Germinal center (tissue), 1 donor: ENCODE measurements at regions not wholly inside any gene's neighbourhood (a gene's known extent, or its start where the extent isn't known, plus 50 kb on each side); places are given as distances from the start of the nearest gene placed in this dataset.

Experiments used
- DNase-seq: peaks from one replicate; pipeline ENCODE4 v3.0.0; 2012; ENCODE audit warnings: mixed read lengths, low spot score

DNA sequence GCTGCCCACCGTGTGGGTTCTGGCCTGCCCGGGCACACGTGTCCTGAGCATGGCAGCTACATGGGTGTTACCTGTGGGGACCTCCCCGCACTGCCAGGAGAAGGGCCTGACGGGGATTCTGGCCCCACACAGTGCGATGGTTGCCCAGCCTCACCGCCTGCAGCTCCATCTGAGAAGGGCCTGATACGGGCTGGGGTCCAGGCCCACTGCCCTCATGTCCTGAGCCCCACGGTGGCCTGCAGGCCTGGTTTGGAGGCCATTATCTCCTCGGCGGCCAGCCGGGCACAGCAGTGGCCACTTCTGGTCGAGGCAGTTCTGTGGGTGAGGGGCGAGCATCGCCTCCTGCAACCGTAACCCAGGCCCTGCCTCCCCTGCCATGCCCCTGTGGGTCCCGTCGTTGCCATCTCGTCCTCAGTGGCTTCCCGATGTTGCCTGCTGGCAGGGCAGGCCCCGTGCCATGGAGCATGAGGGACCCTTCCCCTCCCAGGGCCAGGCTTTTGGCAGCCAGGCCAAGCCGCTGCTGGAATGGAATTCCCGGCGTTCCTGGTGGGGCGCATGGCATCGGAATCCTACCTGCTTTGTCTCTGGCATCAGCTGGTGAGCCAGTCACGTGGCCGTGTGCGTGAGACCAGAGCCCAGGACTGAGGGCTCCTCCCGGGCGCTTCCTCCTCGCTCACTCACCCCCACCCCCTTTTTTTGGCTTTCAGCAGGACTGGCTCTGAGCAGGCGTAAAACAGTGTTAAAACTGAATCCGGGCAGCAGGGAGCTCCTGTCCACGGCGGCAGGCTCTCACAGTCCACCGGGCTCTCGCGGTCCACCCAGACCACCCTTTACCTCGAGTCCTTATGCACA is 71.9 kb upstream of the PPARA start:
- DNase-seq, result no peak

DNA sequence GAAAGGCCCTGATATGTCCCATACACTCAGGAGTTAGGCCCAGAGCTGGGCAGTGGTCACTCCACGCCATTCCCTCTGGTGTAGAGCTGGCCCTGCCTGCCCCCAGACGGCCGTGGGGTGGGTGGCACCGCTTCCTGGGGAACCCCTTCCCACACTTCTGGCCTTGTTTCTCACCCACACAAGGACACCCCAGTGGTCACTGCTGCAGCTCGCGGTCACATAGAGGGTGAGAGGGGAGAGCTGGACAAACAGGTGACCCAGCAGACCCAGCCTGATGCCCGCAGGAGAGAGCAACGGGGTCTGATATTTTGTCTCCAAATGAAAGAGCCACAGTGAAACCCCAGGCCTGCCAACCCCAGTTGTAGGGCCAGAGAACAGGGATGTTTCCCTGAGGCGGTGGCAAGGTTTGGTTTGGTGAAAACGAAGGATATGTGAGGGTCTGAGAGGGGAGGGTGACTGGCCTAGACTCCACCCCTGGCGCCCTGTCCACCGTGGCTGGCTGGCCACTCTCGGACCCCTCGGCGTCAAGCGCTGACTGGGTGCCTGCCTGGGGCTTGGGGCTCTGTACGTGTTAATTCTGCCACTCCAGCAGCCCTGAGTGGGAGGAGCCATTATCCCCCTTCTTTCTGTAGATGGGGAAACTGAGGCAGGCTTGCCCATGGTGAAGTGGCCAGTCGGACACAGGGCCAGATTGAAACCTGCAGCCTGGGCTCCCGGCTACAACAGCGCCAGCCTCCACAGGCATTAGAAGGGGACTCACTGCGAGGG is 71.0 kb upstream of the PPARA start:
- DNase-seq, result no peak

DNA sequence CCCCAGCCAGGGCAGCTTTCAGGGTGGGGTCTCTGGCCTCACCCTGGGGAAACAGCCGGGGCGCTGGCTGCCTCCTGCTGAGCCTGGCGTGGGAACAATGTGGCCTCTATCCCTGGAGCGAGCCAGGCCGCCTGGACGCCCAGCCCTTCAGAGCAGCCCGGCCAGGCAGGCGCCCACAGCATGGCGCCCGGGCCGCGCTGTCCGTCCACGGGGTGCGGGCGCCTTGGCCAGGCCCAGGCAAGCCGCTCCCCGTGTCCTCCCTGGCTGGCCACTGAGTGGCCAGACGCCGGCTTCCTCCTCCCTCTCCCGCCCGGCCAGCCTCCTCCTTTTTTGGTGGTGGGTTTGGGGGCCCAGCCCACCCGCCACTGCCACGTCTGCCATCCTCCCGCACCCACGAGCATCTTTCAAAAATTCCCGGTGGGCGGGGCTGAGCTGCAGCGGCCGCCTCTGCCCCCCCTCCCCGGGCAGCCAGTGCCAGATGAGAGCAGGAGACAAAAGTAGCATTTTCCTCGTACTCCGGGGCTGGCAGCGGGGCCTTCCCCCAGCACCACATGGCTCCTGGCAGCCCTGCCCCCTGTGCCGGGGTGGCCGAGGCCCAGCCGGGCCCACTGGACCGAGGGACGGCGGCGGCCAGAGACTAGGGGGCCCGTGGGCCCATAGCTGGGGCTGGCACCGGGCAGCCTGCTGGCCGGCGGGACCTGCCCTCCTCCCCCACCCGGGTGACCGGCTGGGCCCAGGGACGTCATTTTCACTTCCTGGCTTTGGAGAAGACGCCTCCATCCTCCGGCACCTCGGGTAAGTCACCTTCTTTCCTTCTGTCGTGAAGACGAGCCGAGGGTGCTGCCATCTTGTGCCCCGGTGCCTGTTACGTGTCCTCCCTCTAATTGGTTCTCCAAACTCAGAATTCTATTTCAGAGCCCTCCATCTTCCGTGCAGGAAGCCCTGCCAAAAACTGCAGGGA is 70.2 kb upstream of the PPARA start:
- DNase-seq, result no peak

DNA sequence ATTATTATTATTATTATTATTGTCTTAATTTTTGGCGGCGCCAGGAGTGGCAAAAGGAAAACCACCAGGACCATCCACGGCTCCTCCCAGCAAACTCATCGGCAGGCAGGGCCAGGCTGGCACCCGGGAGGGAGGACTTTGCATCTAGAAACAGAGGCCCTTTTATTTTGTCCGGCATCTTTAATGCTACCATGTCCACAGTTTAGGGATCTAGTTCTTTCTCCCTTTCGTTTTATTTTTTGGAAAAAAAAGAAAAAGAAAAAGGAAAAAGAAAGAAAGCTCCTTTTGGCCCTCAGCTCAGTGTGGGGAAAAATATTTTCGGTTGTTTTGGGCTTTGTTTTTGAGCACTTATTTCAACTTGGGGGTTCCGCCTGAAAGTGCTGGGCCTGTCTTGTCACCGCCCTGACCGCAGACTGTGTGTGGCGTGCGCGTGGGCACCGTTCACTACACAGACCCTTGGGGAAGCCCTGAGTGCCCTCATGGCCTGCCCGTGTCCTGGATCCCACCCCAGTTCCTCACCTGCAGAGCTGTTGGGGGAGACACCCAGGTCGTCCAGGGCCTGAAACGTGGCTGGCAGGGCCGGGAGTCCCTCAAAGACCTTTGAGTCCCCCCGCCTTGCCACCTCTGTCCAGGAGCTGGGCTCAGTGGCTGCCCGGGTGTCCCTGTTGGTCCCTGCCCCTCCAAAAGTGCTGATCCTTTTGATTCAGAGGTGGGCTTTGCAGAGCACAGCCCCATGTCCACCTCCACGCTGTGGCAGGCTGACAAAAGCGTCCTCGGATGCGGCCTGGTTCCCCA is 69.1 kb upstream of the PPARA start:
- no peak for DNase-seq

DNA sequence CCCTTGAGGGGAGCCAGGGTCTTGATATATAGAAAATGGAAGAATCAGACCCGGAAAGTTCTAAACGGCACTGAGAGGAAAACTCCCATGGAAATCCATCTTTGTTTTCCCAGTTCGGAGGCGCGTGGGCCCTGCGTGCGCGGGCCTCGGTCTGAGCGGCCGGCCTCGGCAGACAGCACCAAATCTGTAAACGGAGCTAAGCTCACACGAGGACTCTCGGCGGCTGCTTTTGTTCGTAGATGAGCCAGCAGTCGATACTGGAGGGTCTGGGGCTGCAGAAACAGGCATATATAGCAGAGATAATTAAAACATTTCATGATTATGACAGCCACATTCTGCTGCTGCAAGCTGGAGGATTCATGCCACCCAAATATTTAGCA is 68.5 kb upstream of the PPARA start:
- DNase-seq, result no peak

DNA sequence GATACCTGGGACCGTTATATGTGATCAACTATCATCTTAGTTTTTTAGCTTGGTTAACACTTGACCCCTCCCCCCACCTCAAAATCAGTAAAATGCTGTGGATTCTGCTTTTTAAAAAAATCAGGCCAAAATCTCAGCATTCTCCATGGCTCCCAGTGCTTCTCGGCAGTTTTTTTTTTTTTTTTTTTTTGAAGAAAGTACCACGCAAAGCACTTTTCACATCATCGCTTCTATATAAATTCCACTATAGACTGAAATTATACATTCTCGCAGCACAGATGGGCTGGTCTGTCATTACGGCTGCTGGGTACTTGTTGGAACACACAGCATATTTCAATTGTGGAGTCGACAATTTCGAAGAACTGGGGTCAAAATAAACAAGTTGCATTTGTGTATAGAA is 67.7 kb upstream of the PPARA start:
- DNase-seq, result no peak

DNA sequence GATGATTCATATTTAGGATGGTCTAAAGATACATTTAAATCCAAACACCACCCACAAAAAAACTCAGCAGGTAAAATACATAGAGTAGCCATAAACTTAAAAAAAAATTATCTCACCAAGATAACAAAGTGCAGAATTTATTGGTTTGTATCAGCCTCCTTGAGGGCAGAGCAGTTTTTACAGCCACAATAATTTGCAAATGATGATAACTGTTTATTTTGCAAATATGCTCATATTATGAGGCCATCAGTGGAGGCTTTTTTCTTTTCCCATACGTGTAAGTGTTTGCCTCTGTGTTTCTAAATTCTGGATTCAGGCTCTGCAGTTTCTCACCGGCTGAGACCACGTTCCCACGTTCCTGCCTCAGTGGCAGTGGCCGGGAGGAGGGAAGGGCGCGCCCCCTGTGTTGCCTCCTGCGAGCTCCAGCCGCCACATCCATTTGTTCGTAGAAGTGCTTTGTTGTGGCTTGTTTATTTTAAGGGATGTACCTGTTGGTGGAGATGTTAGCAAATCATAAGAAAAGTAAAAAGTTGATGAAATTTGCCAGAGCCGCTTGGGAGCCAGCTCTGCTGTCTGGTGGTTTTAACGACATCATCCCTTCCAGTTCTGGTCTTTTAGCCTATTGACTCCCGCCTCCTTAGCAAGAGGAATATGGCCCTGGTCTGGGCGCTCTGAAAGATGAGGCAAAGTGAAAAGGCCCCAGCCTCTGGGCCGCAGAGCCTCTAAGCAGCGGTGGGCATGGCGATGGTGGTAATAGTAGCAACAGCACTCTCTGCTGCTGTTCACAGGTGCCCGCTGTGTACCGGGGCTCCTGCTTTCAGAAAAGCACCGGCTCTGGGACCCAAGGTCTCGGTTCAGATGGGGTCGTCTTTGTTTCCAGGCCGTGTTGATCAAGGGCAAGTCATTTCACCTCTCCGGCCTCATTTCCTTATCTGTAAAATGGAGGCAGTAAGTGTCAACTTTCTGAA is 66.7 kb upstream of the PPARA start:
- DNase-seq, result no peak

DNA sequence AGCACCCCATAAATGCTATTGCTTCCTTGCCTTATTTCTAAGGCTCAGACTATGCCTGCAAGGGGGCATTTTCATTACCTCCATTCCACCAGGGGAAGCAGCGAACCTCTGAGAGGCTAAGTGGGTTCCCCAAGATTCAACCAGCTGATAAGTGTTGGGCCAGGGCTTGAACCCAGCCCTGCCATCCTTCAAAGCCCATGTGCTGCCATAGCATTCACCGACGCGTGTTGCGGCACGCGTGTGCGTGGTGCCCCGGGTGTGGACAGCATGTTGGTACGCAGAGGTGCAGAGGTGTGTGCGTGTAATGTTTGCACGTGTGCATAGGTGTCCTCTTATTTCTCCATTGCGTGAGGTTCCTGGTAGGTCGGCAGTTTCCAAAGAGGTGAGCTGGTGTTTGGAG is 66.0 kb upstream of the PPARA start:
- DNase-seq, result no peak

DNA sequence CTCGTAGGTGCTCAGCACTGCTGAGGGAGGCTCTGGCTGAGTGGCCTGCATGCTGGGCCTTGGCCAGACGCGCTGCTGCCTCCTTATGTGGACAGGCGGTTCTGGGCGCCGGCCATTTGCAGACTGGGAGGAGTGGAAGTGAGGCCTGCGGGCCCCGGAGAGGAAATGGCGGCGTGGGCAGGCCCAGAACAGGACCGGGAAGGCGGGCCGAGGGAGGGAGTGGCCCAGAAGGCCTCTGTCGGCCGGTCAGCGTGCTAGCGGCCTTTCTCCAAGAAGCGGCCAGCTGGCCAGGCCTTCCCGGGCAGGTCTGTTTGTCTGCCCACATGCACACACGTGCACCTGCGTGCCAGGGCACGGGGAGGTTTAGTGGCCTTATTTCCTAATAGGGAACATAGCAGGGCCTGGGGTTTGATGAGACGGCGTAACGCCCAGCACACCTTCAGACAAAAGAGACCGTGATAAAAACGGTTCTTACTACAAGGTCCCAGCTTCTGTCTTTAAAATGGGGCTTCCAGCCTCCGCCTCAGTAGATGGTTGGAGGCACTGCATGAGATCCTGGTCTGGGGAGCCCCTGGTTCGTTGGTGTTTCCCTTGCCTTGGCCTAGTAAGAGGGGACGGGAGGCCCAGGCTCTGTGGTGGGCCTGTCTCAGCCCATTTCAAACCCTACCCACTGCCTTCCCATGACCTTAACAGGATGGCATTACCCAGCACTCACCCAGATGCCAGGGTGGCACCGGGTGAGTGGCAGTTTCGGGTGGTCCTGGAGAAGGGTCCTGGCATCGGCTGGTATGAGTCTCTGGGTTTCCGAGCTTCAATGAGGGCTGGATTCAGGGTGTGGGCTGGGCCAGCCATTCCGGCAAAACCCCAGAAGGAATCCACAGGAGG is 65.1 kb upstream of the PPARA start:
- no peak for DNase-seq

DNA sequence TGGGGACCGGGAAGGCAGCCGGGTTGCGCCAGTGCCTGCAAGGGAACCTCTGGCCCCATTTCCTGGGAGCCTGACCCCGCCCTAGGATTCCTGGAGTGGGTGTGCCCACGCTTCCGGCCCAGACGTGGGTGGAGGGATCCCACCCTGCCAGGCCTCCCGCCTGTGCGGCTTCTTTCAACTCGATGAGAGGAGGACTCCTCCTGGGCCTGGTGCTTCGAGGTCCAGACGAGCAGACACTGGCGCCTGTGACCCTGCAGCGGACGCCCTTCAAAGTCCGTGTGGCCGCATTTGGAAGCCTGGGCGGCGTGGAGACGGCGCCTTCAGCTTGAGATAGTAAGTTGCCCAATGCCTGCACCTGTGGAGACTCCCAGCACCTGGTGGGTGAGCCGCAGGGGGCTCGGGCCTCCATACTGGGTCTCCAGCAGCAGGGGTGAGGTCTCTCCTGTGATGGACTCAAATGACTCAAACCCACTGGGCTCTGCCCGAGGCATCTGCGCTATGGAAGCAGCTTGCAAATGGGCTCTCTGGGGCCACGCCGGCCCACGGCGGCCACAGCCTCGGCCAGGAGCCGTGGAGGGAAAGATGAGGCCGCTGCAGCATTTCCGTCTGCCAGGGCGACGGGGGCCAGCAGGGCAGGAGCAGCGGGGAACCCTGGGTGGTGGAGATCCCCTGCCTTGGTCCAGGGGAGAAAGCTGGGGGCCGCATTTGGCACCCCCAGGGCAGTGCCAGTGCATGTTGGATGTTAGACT is 64.3 kb upstream of the PPARA start:
- DNase-seq, result no peak

DNA sequence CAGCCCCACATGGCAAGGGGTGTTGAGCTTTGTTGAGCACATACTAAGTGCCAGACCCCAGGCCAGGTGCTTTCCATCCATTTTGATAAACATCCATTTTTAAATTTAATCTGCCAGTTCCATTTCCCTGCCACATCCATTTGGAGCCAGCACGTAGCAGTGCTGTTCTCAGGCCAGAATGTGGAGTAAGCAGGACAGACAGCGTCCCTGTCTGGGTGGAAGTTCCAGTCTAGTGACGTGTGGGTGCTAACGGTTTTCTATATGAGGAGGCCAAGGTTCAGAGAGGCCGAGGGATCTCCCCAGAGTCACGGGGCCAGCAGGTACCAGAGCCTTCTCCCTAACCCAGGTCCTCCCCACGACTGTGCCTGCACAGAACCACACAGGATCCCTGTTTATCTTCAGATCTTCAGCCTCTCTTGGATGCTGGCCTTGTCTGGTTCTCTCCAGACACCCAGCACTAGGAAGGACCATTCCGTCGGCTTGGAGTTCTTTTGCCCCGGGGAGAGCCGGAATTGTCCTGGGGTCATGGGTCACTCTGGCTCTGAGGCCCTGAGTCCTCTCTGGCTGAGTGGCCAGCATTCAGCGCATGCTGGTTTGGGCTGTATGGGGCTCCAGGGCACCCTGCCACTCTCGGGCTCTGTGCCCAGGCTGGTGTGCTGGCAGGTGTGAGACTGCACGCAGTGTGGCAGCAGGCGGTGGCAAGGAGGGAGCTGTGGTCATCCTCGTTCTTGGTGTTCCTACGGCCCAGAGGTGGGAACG is 63.6 kb upstream of the PPARA start:
- no peak for DNase-seq

DNA sequence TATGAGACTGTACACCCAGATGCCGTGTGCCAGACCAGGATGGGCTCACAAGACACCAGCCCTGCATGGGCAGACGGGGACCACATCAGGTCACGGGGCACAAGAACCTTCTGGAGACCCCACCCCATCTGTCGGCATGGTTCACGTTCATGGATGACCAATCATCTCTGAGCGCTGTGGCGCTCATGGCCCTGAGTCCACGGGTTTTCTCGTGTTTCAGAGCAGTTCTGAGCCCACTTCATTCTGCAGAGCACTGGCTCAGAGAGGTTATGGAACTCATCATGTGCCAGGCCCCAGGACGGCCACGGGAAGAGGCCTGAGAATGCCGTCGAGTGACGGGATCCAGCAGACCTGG is 63.0 kb upstream of the PPARA start:
- no peak for DNase-seq

DNA sequence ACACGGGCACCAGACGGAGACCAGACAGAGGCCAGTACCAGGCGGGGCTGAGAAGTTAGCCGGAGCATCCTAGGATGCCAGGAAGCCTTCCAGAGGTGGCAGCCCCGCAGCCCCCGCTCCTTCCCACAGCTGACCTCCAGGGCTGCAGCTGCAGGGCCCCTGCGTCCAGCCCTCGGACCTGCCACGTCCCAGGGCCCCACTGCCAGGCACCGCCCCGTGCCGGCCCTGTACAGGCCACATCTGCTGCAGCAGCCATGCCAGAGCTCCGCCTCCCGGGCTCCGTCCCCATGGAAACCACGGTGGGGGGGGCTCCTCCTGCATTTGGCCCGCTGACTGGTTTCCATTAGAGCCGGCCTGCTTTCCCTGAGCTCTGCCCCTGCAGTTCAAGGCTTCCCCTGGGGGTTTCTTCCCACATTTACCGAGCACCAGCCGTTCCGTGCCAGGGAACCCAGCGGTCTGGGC is 62.5 kb upstream of the PPARA start:
- DNase-seq, result no peak

DNA sequence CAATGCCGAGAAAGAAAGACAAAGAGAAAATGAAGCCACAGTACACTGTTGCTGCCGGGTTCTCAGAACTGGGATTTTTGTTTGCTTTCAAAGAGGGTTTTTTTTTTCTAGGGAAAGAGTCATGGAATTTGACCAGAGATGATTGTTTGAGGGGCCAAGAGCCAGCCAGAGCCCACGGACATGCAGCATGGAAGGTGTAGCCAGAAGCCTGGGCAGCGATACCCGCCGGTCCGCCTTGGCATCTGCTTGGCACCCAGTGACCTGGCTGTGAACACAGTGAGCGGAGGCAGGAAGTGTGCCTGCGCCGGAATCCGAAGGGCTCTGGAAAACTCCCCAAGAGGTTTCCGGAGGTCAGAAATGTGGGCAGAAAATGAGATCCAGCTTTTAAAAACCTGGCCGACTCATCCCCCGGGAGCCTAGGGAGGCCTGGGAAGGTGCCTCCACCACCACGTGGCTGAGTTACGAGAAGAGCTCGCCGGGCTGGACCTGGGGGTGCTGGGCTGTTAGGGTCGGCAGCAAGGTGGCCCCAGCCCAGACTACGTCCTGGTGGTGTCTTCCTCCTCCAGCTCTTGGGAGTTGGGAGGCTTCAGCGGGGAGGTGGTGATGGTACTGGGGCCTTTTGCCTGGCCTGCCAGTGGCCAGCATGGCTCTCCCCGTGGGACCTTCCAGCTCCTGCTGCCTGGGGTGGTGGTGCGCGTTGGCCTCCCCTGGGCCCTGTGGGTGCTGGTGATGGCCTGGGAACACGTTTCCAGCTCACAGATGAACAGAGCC is 61.6 kb upstream of the PPARA start:
- no peak for DNase-seq

DNA sequence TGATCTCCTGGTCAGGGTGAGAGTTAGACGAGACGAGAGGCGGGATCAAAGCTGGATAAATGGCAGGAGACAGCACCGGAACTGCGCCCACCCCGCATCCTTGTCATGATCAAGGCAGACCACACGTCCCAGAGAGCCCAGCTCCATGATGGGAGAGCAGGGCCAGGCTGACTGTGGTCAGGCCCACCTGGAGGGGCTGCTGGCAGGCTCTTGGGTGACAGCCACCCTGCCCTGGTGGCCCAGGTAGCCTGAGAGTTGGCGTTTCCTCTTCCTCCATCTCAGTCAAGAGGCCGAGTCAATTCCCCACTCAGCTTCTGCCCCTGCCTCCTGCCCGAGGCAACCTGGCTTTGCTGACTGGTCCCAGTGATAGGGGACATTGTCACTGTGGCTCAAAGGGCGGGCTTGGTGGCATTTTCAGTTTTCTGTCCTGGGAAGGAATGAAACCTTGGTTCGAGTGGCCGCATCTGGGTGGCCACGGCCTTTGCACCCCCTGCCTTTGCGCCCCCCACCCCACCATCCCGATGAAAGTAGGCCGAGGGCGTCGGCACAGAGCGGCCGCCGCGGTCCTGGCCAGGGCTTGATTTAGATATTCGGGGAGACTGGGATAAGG is 60.8 kb upstream of the PPARA start:
- no peak for DNase-seq

DNA sequence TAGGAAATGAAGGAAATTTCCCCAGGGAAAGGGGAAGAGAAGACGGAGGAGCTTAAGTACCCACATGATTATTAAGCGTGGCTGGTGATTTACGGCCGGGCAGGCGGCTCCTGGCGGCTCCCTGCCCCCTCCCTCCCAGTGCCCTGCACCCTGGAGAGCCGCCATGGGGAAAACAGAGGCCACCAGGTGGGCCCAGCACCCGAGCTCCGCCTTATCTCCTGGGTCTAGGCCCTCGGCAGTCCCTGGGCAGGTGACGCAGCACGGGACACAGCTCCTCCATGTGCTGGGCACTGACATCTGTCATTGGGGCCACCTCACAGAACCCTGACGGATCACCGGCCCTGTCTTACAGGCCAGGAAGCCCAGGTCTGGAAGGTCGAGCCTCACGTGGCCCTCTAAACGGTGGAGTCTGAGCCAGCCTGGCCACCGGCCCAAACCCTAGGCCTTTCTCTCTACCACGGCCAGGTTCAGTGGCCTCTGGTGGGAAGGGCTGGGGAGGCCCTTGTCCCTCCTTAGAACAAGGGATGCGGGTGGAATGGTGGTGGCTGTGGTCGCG is 60.2 kb upstream of the PPARA start:
- no peak for DNase-seq
